Liver (tissue), 8 donors: ENCODE measurements at regions not wholly inside any gene's neighbourhood (a gene's known extent, or its start where the extent isn't known, plus 50 kb on each side); places are given as distances from the start of the nearest gene placed in this dataset.

ENCODE experiments used
- DNase-seq: peaks from one replicate; pipeline ENCODE4 v3.0.0-alpha.2; 2017; ENCODE audit warnings: low spot score
- H3K27ac ChIP-seq, 2 donors: one replicate each; pipeline ENCODE4 v1.7.0; 2013; ENCODE audit warnings: inconsistent platforms in 2 of 2, low read length in 2 of 2, control low read depth in 1 of 2, low read depth in 1 of 2, mild to moderate bottlenecking in 1 of 2
- H3K27me3 ChIP-seq, 4 donors: one replicate each; pipeline versions ENCODE4 v1.6.1 to v1.7.0; 2013; ENCODE audit warnings: low read length in 3 of 4, inconsistent platforms in 1 of 4, mild to moderate bottlenecking in 1 of 4, moderate library complexity in 1 of 4; ENCODE audit not compliant: control insufficient read depth in 4 of 4, insufficient read depth in 4 of 4
- H3K36me3 ChIP-seq, 4 donors: one replicate each; pipeline versions ENCODE4 v1.6.1 to v1.7.0; 2013; ENCODE audit warnings: low read length in 3 of 4, mild to moderate bottlenecking in 3 of 4, low read depth in 1 of 4, moderate library complexity in 1 of 4; ENCODE audit not compliant: control insufficient read depth in 4 of 4, insufficient read depth in 3 of 4
- H3K4me1 ChIP-seq, 4 donors: one replicate each; pipeline versions ENCODE4 v1.6.1 to v1.7.0; 2013; ENCODE audit warnings: low read length in 3 of 4, mild to moderate bottlenecking in 3 of 4, moderate library complexity in 1 of 4; ENCODE audit not compliant: control insufficient read depth in 4 of 4, insufficient read depth in 4 of 4
- H3K4me3 ChIP-seq, 3 donors: one replicate each; pipeline versions ENCODE4 v1.6.1 to v1.7.0; 2013; ENCODE audit warnings: low read length in 3 of 3, control low read depth in 1 of 3, low read depth in 1 of 3, mild to moderate bottlenecking in 1 of 3
- H3K9ac ChIP-seq, 2 donors: one replicate each; pipeline ENCODE4 v1.7.0; 2013; ENCODE audit warnings: low read length in 2 of 2, mild to moderate bottlenecking in 2 of 2, moderate library complexity in 2 of 2, control low read depth in 1 of 2, low read depth in 1 of 2
- H3K9me3 ChIP-seq, 4 donors: one replicate each; pipeline versions ENCODE4 v1.6.1 to v1.7.0; 2013; ENCODE audit warnings: low read length in 3 of 4; ENCODE audit not compliant: control insufficient read depth in 4 of 4
- EGR1 ChIP-seq, 2 donors: IDR thresholded peaks; 2 replicates each; pipeline ENCODE4 v1.6.1; 2016 to 2018; ENCODE audit warnings: antibody characterized with exemption in 2 of 2, low read depth in 2 of 2
- FOXA1 ChIP-seq: IDR thresholded peaks from 2 replicates; pipeline ENCODE4 v1.6.1; 2016; ENCODE audit warnings: antibody characterized with exemption
- FOXA2 ChIP-seq: IDR thresholded peaks from 2 replicates; pipeline ENCODE4 v1.6.1; 2016; ENCODE audit warnings: antibody characterized with exemption
- GABPA ChIP-seq, 2 donors: IDR thresholded peaks in 1 of 2; conservative IDR thresholded peaks in 1 of 2; 2 replicates each; pipeline ENCODE4 v1.6.1; 2016; ENCODE audit warnings: antibody characterized with exemption in 2 of 2, mild to moderate bottlenecking in 1 of 2, moderate library complexity in 1 of 2
- HNF4G ChIP-seq: IDR thresholded peaks from 2 replicates; pipeline ENCODE4 v1.6.1; 2016; ENCODE audit warnings: antibody characterized with exemption
- JUND ChIP-seq, 2 donors: IDR thresholded peaks; 2 replicates each; pipeline ENCODE4 v1.6.1; 2016; ENCODE audit warnings: antibody characterized with exemption in 2 of 2
- RAD21 ChIP-seq, 2 donors: IDR thresholded peaks; 2 replicates each; pipeline ENCODE4 v1.6.1; 2016; ENCODE audit warnings: antibody characterized with exemption in 2 of 2, mild to moderate bottlenecking in 2 of 2
- RXRA ChIP-seq, 2 donors: IDR thresholded peaks; 2 replicates each; pipeline ENCODE4 v1.6.1; 2017 to 2018; ENCODE audit warnings: antibody characterized with exemption in 2 of 2, mild to moderate bottlenecking in 1 of 2
- SP1 ChIP-seq: IDR thresholded peaks from 2 replicates; pipeline ENCODE4 v1.6.1; 2018; ENCODE audit warnings: antibody characterized with exemption, mild to moderate bottlenecking
- TAF1 ChIP-seq: conservative IDR thresholded peaks from 2 replicates; pipeline ENCODE4 v1.6.1; 2016; ENCODE audit warnings: antibody characterized with exemption, mild to moderate bottlenecking
- YY1 ChIP-seq: IDR thresholded peaks from 2 replicates; pipeline ENCODE4 v1.6.1; 2016; ENCODE audit warnings: antibody characterized with exemption, mild to moderate bottlenecking
- WGBS: extraction: QIAGEN DNeasy Blood & Tissue Kit; methylation state at CpG from one replicate; pipeline ENCODE4 v1.1.7; 2013; 5-methylcytosine and 5-hydroxymethylcytosine counted together
- TF ChIP-seq, protein P1 (sequence below): fragments of 150-350 bp; IDR thresholded peaks from 2 replicates; pipeline ENCODE4 v1.5.1; 2017; ENCODE audit warnings: improper control_type of control experiment, low read depth, low read length; ENCODE audit not compliant: missing input control
- TF ChIP-seq, protein P2 (sequence below): IDR thresholded peaks from 2 replicates; pipeline ENCODE4 v1.6.1; 2016; ENCODE audit warnings: antibody characterized with exemption
- TF ChIP-seq, protein P3 (sequence below): IDR thresholded peaks from 2 replicates; pipeline ENCODE4 v1.6.1; 2016; ENCODE audit warnings: antibody characterized with exemption
- TF ChIP-seq, protein P4 (sequence below): IDR thresholded peaks from 2 replicates; pipeline ENCODE4 v1.6.1; 2016; ENCODE audit warnings: antibody characterized with exemption, mild to moderate bottlenecking
- donor health status: healthy.
- donor health status: healthy.
- donor health status: healthy.
- donor health status: healthy.
- donor health status: healthy.

GRCh38 chr15:93980261-93980911 is 251.0 kb upstream of the MCTP2 start:
- no peaks in the 10 kb centered on the region for H3K36me3 ChIP-seq
- no peak overlapping the region for H3K9ac ChIP-seq
- DNase-seq: no peak
- no peak overlapping the region for H3K27ac ChIP-seq
- H3K9me3 ChIP-seq: no peaks in the 10 kb centered on the region
- no peak for TF ChIP-seq YY1
- no peak for TF ChIP-seq TAF1
- TF ChIP-seq FOXA2: no peak
- TF ChIP-seq SP1: no peak
- TF ChIP-seq, protein P1, sequence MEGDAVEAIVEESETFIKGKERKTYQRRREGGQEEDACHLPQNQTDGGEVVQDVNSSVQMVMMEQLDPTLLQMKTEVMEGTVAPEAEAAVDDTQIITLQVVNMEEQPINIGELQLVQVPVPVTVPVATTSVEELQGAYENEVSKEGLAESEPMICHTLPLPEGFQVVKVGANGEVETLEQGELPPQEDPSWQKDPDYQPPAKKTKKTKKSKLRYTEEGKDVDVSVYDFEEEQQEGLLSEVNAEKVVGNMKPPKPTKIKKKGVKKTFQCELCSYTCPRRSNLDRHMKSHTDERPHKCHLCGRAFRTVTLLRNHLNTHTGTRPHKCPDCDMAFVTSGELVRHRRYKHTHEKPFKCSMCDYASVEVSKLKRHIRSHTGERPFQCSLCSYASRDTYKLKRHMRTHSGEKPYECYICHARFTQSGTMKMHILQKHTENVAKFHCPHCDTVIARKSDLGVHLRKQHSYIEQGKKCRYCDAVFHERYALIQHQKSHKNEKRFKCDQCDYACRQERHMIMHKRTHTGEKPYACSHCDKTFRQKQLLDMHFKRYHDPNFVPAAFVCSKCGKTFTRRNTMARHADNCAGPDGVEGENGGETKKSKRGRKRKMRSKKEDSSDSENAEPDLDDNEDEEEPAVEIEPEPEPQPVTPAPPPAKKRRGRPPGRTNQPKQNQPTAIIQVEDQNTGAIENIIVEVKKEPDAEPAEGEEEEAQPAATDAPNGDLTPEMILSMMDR: no peak
- no peak for TF ChIP-seq RXRA (IDR thresholded peaks at IDR 0.05)
- no peak for TF ChIP-seq EGR1 (IDR thresholded peaks at IDR 0.05; ENCODE audit: low read depth in 2 of 2)
- TF ChIP-seq HNF4G: no peak
- TF ChIP-seq, protein P2, sequence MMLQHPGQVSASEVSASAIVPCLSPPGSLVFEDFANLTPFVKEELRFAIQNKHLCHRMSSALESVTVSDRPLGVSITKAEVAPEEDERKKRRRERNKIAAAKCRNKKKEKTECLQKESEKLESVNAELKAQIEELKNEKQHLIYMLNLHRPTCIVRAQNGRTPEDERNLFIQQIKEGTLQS: no peak
- no peak for TF ChIP-seq GABPA (IDR thresholded peaks at IDR 0.05 in 1 of 2, conservative IDR thresholded peaks at IDR 0.05 in 1 of 2)
- H3K4me1 ChIP-seq: no peaks in the 10 kb centered on the region
- WGBS: 43% methylated on average over 2 of the region's 2 CpGs
- peaks cover 0 to 5% (median 0%) of the 10 kb centered on the region in 4 donors for H3K27me3 ChIP-seq
- H3K4me3 ChIP-seq: no peak overlapping the region

GRCh38 chr15:93974804-93975481 is 256.4 kb upstream of the MCTP2 start:
- Histone ChIP-seq H3K4me1 (no peaks in the 10 kb centered on the region), H3K9ac (no peak overlapping the region), H3K27ac (no peak overlapping the region), H3K27me3 (peaks cover 0 to 2% (median 0%) of the 10 kb centered on the region in 4 donors), H3K9me3 (no peaks in the 10 kb centered on the region), H3K36me3 (no peaks in the 10 kb centered on the region), H3K4me3 (no peak overlapping the region)
- 46% methylated on average over 6 of the region's 6 CpGs for WGBS
- no peak for DNase-seq
- peak; percentile 34 to 56 for TF ChIP-seq RAD21 (IDR thresholded peaks at IDR 0.05)
- TF ChIP-seq EGR1 (IDR thresholded peaks at IDR 0.05; ENCODE audit: low read depth in 2 of 2): no peak

GRCh38 chr15:93973287-93973686 is 258.1 kb upstream of the MCTP2 start:
- Histone ChIP-seq H3K27ac (no peak overlapping the region), H3K9me3 (no peaks in the 10 kb centered on the region), H3K4me1 (no peaks in the 10 kb centered on the region), H3K9ac (no peak overlapping the region), H3K36me3 (no peaks in the 10 kb centered on the region), H3K27me3 (peaks cover 0 to 2% (median 0%) of the 10 kb centered on the region in 4 donors), H3K4me3 (no peak overlapping the region)
- no peak for DNase-seq
- WGBS: 72% methylated on average over 5 of the region's 5 CpGs
- TF ChIP-seq JUND (IDR thresholded peaks at IDR 0.05) (no peak), EGR1 (IDR thresholded peaks at IDR 0.05; ENCODE audit: low read depth in 2 of 2) (no peak), GABPA (IDR thresholded peaks at IDR 0.05 in 1 of 2, conservative IDR thresholded peaks at IDR 0.05 in 1 of 2) (no peak), HNF4G (no peak), FOXA1 (no peak), TAF1 (no peak), YY1 (no peak), SP1 (no peak), RXRA (IDR thresholded peaks at IDR 0.05) (no peak)
- TF ChIP-seq, protein P2: no peak
- TF ChIP-seq, protein P3, sequence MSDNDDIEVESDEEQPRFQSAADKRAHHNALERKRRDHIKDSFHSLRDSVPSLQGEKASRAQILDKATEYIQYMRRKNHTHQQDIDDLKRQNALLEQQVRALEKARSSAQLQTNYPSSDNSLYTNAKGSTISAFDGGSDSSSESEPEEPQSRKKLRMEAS: no peak
- TF ChIP-seq, protein P4, sequence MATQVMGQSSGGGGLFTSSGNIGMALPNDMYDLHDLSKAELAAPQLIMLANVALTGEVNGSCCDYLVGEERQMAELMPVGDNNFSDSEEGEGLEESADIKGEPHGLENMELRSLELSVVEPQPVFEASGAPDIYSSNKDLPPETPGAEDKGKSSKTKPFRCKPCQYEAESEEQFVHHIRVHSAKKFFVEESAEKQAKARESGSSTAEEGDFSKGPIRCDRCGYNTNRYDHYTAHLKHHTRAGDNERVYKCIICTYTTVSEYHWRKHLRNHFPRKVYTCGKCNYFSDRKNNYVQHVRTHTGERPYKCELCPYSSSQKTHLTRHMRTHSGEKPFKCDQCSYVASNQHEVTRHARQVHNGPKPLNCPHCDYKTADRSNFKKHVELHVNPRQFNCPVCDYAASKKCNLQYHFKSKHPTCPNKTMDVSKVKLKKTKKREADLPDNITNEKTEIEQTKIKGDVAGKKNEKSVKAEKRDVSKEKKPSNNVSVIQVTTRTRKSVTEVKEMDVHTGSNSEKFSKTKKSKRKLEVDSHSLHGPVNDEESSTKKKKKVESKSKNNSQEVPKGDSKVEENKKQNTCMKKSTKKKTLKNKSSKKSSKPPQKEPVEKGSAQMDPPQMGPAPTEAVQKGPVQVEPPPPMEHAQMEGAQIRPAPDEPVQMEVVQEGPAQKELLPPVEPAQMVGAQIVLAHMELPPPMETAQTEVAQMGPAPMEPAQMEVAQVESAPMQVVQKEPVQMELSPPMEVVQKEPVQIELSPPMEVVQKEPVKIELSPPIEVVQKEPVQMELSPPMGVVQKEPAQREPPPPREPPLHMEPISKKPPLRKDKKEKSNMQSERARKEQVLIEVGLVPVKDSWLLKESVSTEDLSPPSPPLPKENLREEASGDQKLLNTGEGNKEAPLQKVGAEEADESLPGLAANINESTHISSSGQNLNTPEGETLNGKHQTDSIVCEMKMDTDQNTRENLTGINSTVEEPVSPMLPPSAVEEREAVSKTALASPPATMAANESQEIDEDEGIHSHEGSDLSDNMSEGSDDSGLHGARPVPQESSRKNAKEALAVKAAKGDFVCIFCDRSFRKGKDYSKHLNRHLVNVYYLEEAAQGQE: no peak
- TF ChIP-seq, protein P1: no peak
